H7 (cell line): ENCODE measurements at regions not wholly inside any gene's neighbourhood (a gene's known extent, or its start where the extent isn't known, plus 50 kb on each side); places are given as distances from the start of the nearest gene placed in this dataset.

Experiments used
- DNase-seq: peaks from one replicate; pipeline ENCODE4 v3.0.0; 2012
- H3K27me3 ChIP-seq: 2 replicates; pipeline ENCODE4 v1.6.0; 2011; ENCODE audit warnings: mild to moderate bottlenecking, low read length; ENCODE audit not compliant: control insufficient read depth, insufficient read depth
- H3K36me3 ChIP-seq: replicated peaks from 2 replicates; pipeline ENCODE4 v1.5.1; 2011; ENCODE audit warnings: low read length; ENCODE audit not compliant: control insufficient read depth, insufficient read depth
- H3K4me3 ChIP-seq: 2 replicates; pipeline ENCODE4 v1.5.1; 2011; ENCODE audit warnings: low read depth, mild to moderate bottlenecking, control low read depth, low read length, moderate library complexity; ENCODE audit not compliant: insufficient read depth

GRCh38 chr1:56220021-56220420, 359.3 kb downstream of the PLPP3 start:
- no peak for DNase-seq
- Histone ChIP-seq H3K27me3 (no peaks in the 10 kb centered on the region), H3K4me3 (no peak overlapping the region), H3K36me3 (no peaks in the 10 kb centered on the region)

GRCh38 chr1:56218023-56218422, 361.3 kb downstream of the PLPP3 start:
- no peaks in the 10 kb centered on the region for H3K36me3 ChIP-seq
- no peaks in the 10 kb centered on the region for H3K27me3 ChIP-seq
- DNase-seq: no peak
- H3K4me3 ChIP-seq: no peak overlapping the region

DNA sequence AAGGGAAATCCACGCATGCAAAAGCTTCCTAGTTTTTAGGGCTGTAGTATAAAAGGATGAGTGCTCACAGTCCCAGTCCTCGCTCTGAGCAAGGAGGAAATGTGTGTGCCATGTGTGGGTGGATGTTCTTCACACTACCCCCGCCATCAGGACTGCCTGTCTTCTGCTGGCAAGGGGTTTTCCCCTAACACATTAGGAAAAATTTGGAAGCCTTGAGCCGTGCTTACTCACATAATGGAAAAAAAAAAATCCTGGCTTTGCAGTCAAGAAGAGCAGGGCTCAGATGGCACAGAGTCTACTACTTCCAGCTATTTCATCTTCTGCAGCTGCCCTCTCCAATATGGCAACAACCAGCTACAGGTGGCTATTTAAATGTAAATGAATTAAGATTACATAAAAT, 363.1 kb downstream of the PLPP3 start:
- no peak for DNase-seq
- Histone ChIP-seq H3K27me3 (no peaks in the 10 kb centered on the region), H3K36me3 (no peaks in the 10 kb centered on the region), H3K4me3 (no peak overlapping the region)

DNA sequence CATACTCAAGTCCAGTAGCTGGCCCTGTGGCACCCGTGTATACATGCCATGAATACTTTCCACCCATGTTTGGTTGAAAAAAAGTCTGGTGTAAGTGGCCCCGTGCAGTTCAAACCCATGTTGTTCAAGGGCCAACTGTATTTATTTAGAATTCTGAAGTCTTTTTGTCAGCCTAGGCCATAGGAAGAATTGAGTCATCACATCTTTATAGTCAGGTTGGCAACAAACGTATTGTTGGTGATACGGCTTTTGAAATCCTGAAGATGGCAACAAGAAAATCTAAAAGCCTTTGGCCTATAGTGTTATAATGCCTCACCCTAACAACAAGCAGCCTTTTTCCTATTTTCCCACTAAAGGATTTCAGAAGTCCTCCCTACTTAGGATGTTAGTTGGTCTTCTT, 363.6 kb downstream of the PLPP3 start:
- no peaks in the 10 kb centered on the region for H3K36me3 ChIP-seq
- DNase-seq: no peak
- no peak overlapping the region for H3K4me3 ChIP-seq
- H3K27me3 ChIP-seq: no peaks in the 10 kb centered on the region

- Histone ChIP-seq H3K27me3 (no peaks in the 10 kb centered on the region), H3K4me3 (no peak overlapping the region), H3K36me3 (no peaks in the 10 kb centered on the region)
- no peak for DNase-seq
These were observed 364.3 kb downstream of the PLPP3 start for GRCh38 chr1:56215086-56215485.

DNA sequence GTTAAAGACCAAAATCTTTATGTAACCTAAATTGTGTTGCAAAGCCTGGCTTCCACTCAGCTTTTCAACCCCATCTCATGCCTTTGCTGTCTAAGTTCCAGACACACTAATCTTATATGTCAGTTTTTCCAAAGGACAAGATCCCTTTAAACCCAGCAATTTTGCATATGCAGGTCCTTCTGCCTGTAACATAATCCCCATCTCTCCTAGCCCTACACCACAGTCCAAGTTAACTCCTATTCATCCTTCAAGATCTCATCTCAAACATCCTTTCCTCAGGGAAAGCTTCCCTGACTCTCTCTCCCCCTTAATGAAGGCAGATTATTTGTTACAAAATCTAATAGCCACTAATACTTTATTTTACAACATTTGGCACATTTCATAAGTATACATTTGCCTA, 366.3 kb downstream of the PLPP3 start:
- Histone ChIP-seq H3K4me3 (no peak overlapping the region), H3K27me3 (no peaks in the 10 kb centered on the region), H3K36me3 (no peaks in the 10 kb centered on the region)
- no peak for DNase-seq

DNA sequence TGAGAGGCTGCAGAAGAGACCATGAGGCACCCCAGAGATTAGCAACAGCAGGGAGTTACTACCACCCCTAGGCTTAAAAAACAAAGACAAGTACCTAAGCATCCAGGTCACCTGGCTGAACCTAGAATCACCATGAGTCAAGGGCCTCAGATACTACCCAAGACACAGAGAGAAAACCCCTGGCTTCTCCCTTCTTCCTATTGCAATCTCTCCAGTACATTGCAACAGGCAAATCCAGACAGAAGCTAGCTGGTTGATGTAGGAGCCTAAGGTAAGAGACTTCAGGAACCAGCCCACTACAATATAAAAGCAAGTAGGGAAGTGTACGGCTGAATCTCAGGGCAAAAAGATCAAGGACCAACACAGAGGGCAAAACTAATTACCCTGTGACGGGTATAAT, 367.2 kb downstream of the PLPP3 start:
- Histone ChIP-seq H3K27me3 (no peaks in the 10 kb centered on the region), H3K36me3 (no peaks in the 10 kb centered on the region), H3K4me3 (no peak overlapping the region)
- no peak for DNase-seq

DNA sequence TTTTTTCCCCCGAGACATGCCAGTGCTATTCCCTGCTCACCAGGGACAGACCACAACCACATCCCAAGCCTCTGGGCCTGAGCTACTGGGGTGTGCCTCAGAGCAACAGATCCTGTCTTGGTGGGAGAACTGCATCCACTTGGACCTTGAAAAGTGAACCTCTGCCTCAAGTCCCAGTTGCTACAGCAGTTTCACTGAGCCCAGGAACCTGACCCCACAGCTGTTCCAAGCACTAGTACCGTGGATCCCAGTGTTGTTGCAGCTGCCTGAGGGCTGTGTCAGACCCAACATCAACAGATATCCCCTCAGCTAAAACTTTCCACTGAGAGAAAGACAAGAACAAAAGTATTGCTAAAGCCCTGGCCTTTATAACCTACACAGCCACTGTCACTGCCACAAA, 373.0 kb downstream of the PLPP3 start:
- no peaks in the 10 kb centered on the region for H3K36me3 ChIP-seq
- H3K27me3 ChIP-seq: no peaks in the 10 kb centered on the region
- no peak for DNase-seq
- no peak overlapping the region for H3K4me3 ChIP-seq

- no peak for DNase-seq
- H3K27me3 ChIP-seq: no peaks in the 10 kb centered on the region
- no peaks in the 10 kb centered on the region for H3K36me3 ChIP-seq
- H3K4me3 ChIP-seq: no peak overlapping the region
These were observed 375.2 kb downstream of the PLPP3 start for GRCh38 chr1:56204206-56204605.

DNA sequence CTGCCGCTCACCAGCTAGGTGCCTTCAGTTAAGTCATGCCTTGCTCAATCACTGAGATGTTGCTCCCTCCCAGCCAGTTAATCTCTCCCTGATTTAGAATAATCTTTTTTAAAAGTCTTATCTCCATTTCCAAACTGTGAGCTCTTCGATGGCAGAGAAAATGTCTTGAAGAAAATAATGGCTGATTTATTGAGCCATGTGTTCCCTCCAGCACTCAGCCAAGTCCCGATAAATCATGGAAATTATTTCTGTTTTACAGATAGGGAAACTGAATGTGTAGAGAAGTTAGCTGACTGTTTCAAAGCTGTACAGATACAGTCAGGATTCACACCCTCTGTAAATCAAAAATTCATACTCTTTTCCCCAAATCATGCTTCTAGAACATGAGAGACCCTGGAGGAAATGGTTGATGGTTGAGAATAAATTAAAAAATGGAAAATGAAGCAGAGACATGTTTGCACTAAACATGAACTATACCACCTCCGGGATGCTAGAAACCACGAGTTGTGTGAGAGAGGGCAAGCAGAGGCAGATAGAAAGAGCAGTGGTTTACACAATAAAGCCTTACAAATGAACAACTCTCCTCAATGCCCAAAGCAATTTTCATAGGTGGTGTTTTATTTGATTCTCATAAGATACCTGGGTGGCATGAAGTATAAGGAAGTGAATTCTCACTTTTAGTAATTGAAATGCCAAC, 376.4 kb downstream of the PLPP3 start:
- H3K4me3 ChIP-seq: no peak overlapping the region
- no peak for DNase-seq
- no peaks in the 10 kb centered on the region for H3K36me3 ChIP-seq
- H3K27me3 ChIP-seq: no peaks in the 10 kb centered on the region

GRCh38 chr1:56202186-56202585, 377.2 kb downstream of the PLPP3 start:
- Histone ChIP-seq H3K36me3 (no peaks in the 10 kb centered on the region), H3K4me3 (no peak overlapping the region), H3K27me3 (no peaks in the 10 kb centered on the region)
- no peak for DNase-seq

DNA sequence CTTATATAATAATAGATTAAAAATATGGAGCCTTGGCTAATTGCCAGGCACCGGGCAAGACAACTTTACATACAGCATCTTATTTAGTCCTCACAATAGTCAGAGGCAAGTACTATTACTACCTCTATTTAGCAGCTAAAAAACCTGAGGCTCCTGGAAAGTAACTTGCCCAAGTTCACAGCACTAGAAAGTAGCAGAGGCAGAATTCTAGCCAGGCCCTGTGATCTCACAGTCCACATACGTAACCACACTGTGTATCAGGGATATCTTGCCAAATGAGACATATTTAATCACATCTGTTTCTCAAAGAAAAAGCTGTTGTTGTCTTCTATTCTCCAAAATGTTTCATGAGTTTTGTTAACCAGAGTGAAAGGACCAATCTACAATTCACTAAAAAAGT, 378.5 kb downstream of the PLPP3 start:
- Histone ChIP-seq H3K4me3 (no peak overlapping the region), H3K36me3 (no peaks in the 10 kb centered on the region)

DNA sequence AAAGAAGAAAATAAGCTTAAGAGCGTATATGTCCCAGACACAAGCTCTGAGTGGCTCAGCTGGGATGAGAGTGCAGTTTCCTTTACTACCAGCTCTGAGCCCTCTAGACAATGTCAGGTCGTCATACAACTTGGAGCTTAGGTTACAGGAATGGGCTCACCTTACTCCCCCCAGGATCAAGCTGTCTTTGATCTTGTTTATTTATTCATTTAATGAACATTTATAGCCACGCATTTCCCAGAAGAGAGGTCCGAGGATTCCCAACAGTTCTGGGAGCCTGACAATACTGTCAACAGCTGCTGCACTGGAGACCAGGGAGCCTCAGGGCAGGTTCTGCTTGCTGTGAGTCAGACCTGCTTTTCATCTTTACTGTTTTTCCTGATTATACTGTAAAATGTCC, 378.9 kb downstream of the PLPP3 start:
- no peak overlapping the region for H3K4me3 ChIP-seq
- no peaks in the 10 kb centered on the region for H3K27me3 ChIP-seq
- H3K36me3 ChIP-seq: no peaks in the 10 kb centered on the region
- no peak for DNase-seq

More for the DNA sequence above, 378.5 kb downstream of the PLPP3 start:
- H3K27me3 ChIP-seq: no peaks in the 10 kb centered on the region
- no peak for DNase-seq

GRCh38 chr1:56199956-56200355, 379.4 kb downstream of the PLPP3 start:
- H3K27me3 ChIP-seq: no peaks in the 10 kb centered on the region
- DNase-seq: no peak
- H3K36me3 ChIP-seq: no peaks in the 10 kb centered on the region
- H3K4me3 ChIP-seq: no peak overlapping the region

DNA sequence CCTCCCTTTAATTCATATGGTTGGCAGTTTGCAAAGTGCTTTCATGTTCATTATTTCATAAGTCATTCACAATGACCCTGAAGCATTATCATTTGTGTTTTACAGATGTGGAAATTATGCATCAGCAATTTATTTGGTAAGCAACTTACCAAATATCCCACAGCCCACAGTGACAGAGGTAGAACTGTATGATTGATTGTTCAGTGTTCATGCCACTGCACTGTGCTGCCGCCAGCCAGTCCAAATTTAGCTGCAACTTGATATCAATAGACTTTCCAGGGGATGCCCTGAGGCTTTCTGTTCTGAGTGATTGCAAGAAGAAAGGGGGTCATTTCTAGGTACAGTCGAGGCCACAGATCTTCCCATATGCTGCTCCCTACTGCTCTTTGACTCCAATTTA, 380.3 kb downstream of the PLPP3 start:
- H3K36me3 ChIP-seq: no peaks in the 10 kb centered on the region
- DNase-seq: no peak
- H3K27me3 ChIP-seq: no peaks in the 10 kb centered on the region
- H3K4me3 ChIP-seq: no peak overlapping the region

GRCh38 chr1:56197946-56198345, 381.4 kb downstream of the PLPP3 start:
- Histone ChIP-seq H3K27me3 (no peaks in the 10 kb centered on the region), H3K4me3 (no peak overlapping the region), H3K36me3 (no peaks in the 10 kb centered on the region)
- no peak for DNase-seq
